HG03039 (cell line): ENCODE measurements at regions not wholly inside any gene's neighbourhood (a gene's known extent, or its start where the extent isn't known, plus 50 kb on each side); places are given as distances from the start of the nearest gene placed in this dataset.

Experiments
- ATAC-seq: cut with Tn5 transposase; IDR thresholded peaks from one replicate; pipeline ENCODE4 v1.9.1; 2021; ENCODE audit warnings: mild to moderate bottlenecking, moderate library complexity; ENCODE audit not compliant: unreplicated experiment

- no peak for ATAC-seq
Measured at GRCh38 chr1:229046251-229046853, 224.6 kb upstream of the RAB4A start.

GRCh38 chr1:229047161-229047839 is 223.6 kb upstream of the RAB4A start:
- no peak for ATAC-seq

GRCh38 chr1:229047840-229048620 is 222.9 kb upstream of the RAB4A start:
- ATAC-seq = no peak

GRCh38 chr1:229048896-229049295 is 222.0 kb upstream of the RAB4A start:
- no peak for ATAC-seq

DNA sequence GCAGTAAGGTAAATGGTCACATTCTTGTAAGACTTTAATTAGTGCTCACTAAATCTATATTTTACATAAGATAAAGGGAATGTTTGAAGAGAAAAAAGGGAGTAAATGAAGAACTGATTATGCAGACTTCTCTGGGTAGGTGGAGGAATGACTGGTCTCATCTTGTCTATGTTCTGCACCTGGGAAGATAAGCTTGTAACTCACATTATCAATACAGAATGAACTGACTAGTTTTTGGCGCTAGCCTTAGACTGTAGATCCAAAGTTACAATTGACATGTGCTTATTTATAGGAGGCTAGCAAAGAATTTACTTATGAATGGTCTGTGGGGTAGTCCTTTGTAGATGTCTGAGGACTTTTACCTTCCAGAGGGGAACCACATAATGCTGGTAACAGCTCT is 214.9 kb upstream of the RAB4A start:
- no peak for ATAC-seq

DNA sequence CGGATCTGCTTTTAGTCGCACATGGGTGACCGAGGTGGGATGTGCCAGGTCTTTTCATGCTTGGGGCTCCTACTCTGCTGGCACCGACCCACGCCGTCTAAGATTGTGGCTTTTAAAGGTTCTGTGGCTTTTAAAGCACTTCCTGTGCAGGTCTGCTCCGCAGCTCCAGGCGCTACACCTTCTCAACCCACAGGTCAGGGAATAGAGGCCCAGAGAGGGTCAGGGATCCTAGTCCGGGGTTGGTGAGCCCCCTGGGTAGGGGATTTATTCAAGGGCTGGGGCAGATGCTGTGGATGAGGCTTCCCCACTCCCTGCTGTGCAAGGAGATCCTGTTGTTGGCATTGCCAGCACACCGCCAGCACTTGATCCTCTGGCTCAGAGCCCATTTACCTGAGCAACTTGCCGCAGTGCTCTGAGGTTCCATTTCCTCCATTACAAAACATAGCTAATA is 212.8 kb upstream of the RAB4A start:
- no peak for ATAC-seq

- ATAC-seq = no peak
Measured at GRCh38 chr1:229058729-229059128, 212.2 kb upstream of the RAB4A start.

- no peak for ATAC-seq
Measured at GRCh38 chr1:229059671-229060539, 211.0 kb upstream of the RAB4A start.

DNA sequence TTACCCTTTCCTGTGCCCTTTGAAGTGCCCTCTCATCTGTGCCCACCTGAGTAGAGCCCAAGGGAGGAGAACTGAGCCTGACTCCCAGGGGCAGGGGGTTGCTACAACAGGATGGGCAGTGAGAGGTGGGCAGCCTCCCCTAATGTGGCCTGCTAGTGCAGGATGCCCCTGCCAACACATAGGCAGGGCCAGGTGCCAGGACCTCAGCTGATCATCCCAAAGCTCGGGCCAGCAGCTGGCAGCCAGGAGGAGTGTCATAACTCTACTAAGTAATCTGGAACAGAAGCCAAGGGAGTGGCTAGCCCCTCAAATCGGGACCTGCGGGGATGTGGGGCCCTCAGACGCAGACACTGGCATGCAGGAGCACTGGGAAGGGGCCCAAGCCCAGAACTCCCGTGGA is 208.8 kb upstream of the RAB4A start:
- no peak for ATAC-seq

GRCh38 chr1:229063154-229063773 is 207.6 kb upstream of the RAB4A start:
- no peak for ATAC-seq

- no peak for ATAC-seq
Measured at GRCh38 chr1:229064320-229065168, 206.4 kb upstream of the RAB4A start.

DNA sequence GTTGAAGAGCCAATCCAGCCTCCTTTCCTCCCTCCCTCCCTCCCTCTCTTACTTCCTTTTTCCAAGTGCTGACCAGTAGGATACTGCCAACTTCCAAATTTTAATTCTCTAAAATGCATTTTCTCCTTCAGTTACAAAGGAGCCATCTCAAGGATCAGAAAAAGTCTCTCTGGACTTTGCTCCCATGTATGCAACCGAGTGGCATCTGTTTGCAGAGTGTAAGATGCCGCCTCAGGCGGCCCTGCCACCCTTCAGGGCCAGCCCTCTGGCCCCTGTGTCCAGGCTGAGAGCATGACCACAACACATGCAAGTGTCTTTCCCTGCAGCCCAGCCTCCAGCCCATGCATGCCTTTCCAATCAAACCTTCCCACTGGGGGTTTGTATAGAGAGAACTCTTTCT is 205.3 kb upstream of the RAB4A start:
- no peak for ATAC-seq

- ATAC-seq = no peak
Measured at GRCh38 chr1:229066591-229066990, 204.3 kb upstream of the RAB4A start.

- ATAC-seq = no peak
Measured at GRCh38 chr1:229067546-229067945, 203.4 kb upstream of the RAB4A start.

DNA sequence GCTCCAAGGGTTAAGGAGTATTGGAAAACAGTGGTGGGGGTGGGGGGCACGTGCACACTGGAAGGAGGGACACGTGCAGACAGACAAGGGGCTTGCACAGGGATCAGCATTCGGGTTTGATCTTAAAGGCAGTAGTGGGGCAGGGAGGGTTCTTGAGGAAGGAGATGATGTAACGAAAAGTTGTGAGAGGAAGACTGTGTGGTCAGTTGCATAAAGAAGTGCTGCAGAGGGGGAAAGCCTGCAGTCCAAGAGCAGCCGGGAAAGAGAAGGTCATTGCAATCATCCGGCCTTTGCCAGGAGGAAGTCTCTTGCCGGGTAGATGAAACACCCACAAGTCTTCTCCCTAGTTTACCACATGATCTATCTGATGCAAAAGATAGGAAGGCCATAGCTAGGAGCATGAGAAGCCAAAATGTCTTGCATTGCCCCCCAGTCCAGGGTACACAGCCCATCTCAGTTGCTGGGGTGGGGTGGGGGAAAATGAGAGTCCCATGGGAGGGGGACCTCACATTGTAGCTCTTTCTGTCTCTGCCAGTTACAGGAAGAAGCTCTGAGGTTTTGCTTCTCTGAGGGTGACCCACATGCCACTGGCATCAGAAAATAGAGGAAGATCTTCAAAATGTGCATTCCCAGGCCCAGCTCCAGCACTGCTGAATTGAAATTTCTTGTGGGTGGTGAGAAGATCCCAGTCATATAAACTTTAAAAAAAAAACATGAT is 202.5 kb upstream of the RAB4A start:
- ATAC-seq = no peak

DNA sequence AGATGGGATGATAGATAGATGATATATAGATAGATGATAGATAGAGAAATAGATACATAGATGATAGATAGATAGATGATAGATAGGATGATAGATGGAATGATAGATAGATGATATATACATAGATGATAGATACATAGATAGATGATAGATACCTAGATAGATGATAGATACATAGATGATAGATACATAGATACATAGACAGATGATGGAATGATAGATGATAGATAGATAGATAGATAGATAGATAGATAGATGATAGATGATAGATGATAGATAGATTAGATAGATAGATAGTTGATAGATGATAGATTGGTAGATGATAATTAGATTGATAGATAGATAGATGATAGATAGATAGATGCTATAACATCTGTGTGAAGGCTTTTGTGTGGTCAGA is 201.7 kb upstream of the RAB4A start:
- no peak for ATAC-seq

- no peak for ATAC-seq
Measured at GRCh38 chr1:229070168-229070567, 200.7 kb upstream of the RAB4A start.

GRCh38 chr1:229073251-229073650 is 197.7 kb upstream of the RAB4A start:
- ATAC-seq = no peak

DNA sequence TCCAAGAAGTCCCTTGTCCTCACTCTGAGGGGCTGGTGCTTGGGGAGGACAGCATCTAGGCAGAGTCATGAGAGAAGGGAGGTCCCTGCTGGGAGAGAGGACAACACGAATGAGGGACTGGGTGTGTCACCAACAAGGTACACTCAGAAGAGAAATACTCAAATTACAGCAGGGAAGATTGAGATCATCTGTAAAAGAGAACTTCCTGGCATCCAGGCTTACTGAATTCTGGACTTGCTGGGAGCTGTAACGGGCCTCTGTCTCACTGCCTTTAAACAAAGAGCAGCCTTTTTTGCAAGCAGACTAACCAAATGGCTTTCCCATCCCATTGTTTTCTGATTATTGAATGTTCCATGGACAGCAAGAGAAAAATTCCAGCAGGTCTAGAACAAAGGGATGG is 195.7 kb upstream of the RAB4A start:
- no peak for ATAC-seq
